GM06990 (cell line): ENCODE measurements at regions not wholly inside any gene's neighbourhood (a gene's known extent, or its start where the extent isn't known, plus 50 kb on each side); places are given as distances from the start of the nearest gene placed in this dataset.

Source experiments
- DNase-seq: peaks from one replicate; pipeline ENCODE4 v3.0.0-alpha.2; 2011; ENCODE audit not compliant: insufficient read length; ENCODE audit errors: extremely low read depth
- H3K27me3 ChIP-seq: replicated peaks from 2 replicates; pipeline ENCODE4 v1.6.0; 2011; ENCODE audit warnings: low read length; ENCODE audit not compliant: control insufficient read depth, insufficient read depth
- H3K36me3 ChIP-seq: 2 replicates; pipeline ENCODE4 v1.5.1; 2011; ENCODE audit warnings: low read length; ENCODE audit not compliant: control insufficient read depth, insufficient read depth
- H3K4me3 ChIP-seq: replicated peaks from 2 replicates; pipeline ENCODE4 v1.5.1; 2011; ENCODE audit warnings: low read depth, mild to moderate bottlenecking, control low read depth, low read length
- TF ChIP-seq, protein P1 (sequence below): IDR thresholded peaks from 2 replicates; pipeline ENCODE4 v1.5.1; 2011; ENCODE audit warnings: low read length, control low read depth, mild to moderate bottlenecking, inconsistent platforms; ENCODE audit not compliant: insufficient read depth, poor library complexity, severe bottlenecking

GRCh38 chr13:88592105-88592504 is 920.9 kb downstream of the SLITRK5 start:
- H3K27me3 ChIP-seq, result no peaks in the 10 kb centered on the region
- no peaks in the 10 kb centered on the region for H3K36me3 ChIP-seq
- TF ChIP-seq, protein P1, sequence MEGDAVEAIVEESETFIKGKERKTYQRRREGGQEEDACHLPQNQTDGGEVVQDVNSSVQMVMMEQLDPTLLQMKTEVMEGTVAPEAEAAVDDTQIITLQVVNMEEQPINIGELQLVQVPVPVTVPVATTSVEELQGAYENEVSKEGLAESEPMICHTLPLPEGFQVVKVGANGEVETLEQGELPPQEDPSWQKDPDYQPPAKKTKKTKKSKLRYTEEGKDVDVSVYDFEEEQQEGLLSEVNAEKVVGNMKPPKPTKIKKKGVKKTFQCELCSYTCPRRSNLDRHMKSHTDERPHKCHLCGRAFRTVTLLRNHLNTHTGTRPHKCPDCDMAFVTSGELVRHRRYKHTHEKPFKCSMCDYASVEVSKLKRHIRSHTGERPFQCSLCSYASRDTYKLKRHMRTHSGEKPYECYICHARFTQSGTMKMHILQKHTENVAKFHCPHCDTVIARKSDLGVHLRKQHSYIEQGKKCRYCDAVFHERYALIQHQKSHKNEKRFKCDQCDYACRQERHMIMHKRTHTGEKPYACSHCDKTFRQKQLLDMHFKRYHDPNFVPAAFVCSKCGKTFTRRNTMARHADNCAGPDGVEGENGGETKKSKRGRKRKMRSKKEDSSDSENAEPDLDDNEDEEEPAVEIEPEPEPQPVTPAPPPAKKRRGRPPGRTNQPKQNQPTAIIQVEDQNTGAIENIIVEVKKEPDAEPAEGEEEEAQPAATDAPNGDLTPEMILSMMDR, result no peak
- H3K4me3 ChIP-seq, result no peak overlapping the region
- DNase-seq, result no peak

DNA sequence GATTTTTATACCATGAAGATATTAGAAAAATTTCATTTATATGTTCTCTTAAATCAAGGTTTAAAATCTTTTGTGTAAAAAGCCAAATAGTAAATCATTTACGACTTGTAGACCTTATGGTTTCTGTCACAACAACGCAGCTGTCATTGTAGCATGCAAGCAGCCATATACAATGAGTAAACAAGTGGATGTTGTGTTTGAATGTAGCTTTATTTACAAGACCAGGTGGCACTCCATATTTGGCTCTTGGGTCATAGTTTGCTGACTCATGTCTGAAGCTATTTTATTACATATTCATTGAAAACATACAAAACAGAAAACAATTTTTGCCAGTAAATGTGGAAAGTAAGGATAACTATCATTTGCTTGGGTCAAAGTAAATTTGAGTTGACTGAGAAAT is 930.8 kb downstream of the SLITRK5 start:
- no peak for DNase-seq
- TF ChIP-seq, protein P1, result no peak
- H3K4me3 ChIP-seq, result no peak overlapping the region
- no peaks in the 10 kb centered on the region for H3K27me3 ChIP-seq
- H3K36me3 ChIP-seq, result no peaks in the 10 kb centered on the region

GRCh38 chr13:88602786-88603777 is 931.9 kb downstream of the SLITRK5 start:
- H3K36me3 ChIP-seq, result no peaks in the 10 kb centered on the region
- no peak for DNase-seq
- TF ChIP-seq, protein P1, result no peak

GRCh38 chr13:88617176-88617575 is 946.0 kb downstream of the SLITRK5 start:
- no peaks in the 10 kb centered on the region for H3K36me3 ChIP-seq
- TF ChIP-seq, protein P1, result no peak
- DNase-seq, result no peak
- H3K27me3 ChIP-seq, result no peaks in the 10 kb centered on the region
- H3K4me3 ChIP-seq, result no peak overlapping the region

More at GRCh38 chr13:88602786-88603777, 931.9 kb downstream of the SLITRK5 start:
- Histone ChIP-seq H3K4me3 (no peak overlapping the region), H3K27me3 (no peaks in the 10 kb centered on the region)

DNA sequence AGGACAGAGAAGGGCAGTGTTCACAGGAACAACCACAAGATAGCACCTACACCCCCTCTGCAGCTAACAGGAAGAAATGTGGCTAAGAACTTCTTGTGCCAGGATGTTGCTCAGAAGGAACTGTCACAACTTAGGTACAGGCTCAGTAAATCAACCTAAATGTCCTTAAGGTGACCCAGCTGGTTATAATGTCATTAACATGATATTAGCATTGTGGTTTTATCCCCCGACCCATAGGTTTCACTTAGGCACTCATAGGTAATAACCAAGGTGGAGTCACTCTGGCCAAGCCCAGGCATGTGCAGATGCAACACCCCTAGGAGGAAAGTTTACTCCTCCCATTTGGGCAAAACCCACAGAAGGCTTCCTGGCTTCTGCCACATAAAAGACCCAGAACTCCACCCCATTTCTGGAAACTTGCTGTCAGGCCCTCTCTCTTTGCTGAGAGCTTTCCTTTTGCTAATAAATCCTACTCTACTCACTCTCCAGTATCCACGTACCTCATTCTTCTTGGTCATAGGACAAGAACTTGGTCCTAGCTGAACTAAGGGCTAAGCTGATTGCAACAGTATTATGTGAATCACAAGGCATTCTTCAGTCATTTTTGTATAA is 951.3 kb downstream of the SLITRK5 start:
- Histone ChIP-seq H3K4me3 (no peak overlapping the region), H3K27me3 (no peaks in the 10 kb centered on the region), H3K36me3 (no peaks in the 10 kb centered on the region)
- no peak for DNase-seq
- TF ChIP-seq, protein P1, result no peak
